Prostate gland (tissue), 2 donors: ENCODE measurements at regions not wholly inside any gene's neighbourhood (a gene's known extent, or its start where the extent isn't known, plus 50 kb on each side); places are given as distances from the start of the nearest gene placed in this dataset.

Source experiments
- POLR2AphosphoS5 ChIP-seq: sonication (generic); formaldehyde crosslinking; IDR thresholded peaks from one replicate; pipeline ENCODE4 v1.6.1; 2017; ENCODE audit warnings: antibody characterized with exemption
- TF ChIP-seq, protein P1 (sequence below), 4 experiments: fragments of 200-600 bp in 2 of 4; fragments of 450-650 bp in 2 of 4; sonication (generic) in 2 of 4; IDR thresholded peaks; 1 replicate in 3 of 4; 2 replicates in 1 of 4; pipeline ENCODE4 v1.5.1; 2016 to 2019; ENCODE audit warnings: antibody characterized with exemption in 4 of 4, mild to moderate bottlenecking in 2 of 4, moderate library complexity in 2 of 4

DNA sequence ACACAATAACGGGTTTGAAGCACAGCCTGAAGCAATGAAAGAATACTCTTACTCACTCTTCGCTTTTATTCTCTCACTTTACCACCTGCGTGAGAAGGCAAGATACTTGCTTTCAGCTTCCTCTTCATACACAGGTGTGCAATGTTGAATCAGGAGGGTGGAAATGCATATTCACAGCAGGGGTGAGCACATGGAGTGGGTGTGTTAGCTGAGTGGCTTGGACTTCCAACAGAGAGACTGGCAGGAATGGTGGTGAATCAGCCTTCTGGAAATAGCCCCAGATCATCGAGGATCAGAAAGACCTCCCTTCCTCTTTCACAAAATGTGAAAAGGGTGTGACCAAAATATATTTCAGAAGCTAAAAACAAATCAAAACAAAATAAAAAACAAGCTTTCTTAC, 521.2 kb downstream of the STIM2 start:
- TF ChIP-seq, protein P1, sequence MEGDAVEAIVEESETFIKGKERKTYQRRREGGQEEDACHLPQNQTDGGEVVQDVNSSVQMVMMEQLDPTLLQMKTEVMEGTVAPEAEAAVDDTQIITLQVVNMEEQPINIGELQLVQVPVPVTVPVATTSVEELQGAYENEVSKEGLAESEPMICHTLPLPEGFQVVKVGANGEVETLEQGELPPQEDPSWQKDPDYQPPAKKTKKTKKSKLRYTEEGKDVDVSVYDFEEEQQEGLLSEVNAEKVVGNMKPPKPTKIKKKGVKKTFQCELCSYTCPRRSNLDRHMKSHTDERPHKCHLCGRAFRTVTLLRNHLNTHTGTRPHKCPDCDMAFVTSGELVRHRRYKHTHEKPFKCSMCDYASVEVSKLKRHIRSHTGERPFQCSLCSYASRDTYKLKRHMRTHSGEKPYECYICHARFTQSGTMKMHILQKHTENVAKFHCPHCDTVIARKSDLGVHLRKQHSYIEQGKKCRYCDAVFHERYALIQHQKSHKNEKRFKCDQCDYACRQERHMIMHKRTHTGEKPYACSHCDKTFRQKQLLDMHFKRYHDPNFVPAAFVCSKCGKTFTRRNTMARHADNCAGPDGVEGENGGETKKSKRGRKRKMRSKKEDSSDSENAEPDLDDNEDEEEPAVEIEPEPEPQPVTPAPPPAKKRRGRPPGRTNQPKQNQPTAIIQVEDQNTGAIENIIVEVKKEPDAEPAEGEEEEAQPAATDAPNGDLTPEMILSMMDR (IDR thresholded peaks at IDR 0.05): no peak
- TF ChIP-seq POLR2AphosphoS5: no peak
